Breast epithelium (tissue), 3 donors: ENCODE measurements at regions not wholly inside any gene's neighbourhood (a gene's known extent, or its start where the extent isn't known, plus 50 kb on each side); places are given as distances from the start of the nearest gene placed in this dataset.

ENCODE experiments used
- CTCF ChIP-seq, 3 donors: fragments of 450-650 bp; IDR thresholded peaks; one replicate each; pipeline ENCODE4 v1.5.1; 2016 to 2017; ENCODE audit warnings: antibody characterized with exemption in 3 of 3, mild to moderate bottlenecking in 3 of 3, moderate library complexity in 3 of 3
- POLR2AphosphoS5 ChIP-seq, 3 donors: sonication (generic); formaldehyde crosslinking; IDR thresholded peaks; one replicate each; pipeline ENCODE4 v1.6.1; 2017; ENCODE audit warnings: antibody characterized with exemption in 3 of 3

GRCh38 chr12:34346372-34347034 lies 324.2 kb downstream of the ALG10 start:
- TF ChIP-seq POLR2AphosphoS5 (IDR thresholded peaks at IDR 0.05) (no peak), CTCF (IDR thresholded peaks at IDR 0.05) (no peak)
